DMS79 (cell line): ENCODE measurements at regions not wholly inside any gene's neighbourhood (a gene's known extent, or its start where the extent isn't known, plus 50 kb on each side); places are given as distances from the start of the nearest gene placed in this dataset.
"Not testable (repeated sequence)": the region's sequence is repeated elsewhere in the genome, so short reads cannot be mapped to it uniquely, and the experiment has no call there.

ENCODE experiments used
- DNase-seq: peaks from one replicate; lab custom pipeline; 2025; lab: John Stamatoyannopoulos, UW

GRCh38 chr15:53031469-53031868 lies 241.3 kb upstream of the ONECUT1 start:
- DNase-seq = no peak

- DNase-seq = no peak
Observed at GRCh38 chr15:53022788-53023187, 232.7 kb upstream of the ONECUT1 start.

- DNase-seq = no peak
Observed at GRCh38 chr15:53013329-53013728, 223.2 kb upstream of the ONECUT1 start.

DNA sequence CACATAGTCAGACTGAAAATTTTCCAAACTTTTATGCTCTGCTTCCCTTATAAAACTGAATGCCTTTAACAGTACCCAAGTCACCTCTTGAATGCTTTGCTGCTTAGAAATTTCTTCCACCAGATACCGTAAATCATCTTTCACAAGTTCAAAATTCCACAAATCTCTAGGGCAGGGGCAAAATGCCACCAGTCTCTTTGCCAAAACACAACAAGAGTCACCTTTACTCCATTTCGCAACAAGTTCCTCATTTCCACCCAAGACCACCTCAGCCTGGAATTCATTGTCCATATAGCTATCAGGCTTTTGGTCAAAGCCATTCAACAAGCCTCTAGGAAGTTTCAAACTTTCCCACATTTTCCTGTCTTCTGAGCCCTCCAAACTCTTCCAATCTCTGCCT lies 221.6 kb upstream of the ONECUT1 start:
- DNase-seq = not testable (repeated sequence)

- DNase-seq = no peak
Observed at GRCh38 chr15:53009093-53009492, 219.0 kb upstream of the ONECUT1 start.

DNA sequence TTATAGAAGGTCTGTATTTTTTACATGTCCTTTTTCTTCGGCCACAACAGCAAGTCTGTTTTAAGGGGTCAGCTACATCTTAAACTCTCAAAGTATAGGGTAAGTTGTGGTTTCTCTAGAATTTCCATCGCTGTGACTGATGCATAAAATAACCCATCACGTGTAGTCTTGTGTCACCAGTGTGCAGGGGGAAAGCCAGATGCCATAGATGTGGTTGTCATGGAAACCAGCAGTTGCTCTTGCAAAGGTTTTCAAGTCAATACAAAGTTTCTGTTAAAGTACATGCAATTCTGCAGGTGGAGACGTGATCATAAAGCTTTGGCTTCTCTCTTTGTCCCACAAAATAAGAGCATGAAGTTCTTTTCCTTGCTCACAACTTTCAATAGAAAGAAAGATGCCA lies 210.3 kb upstream of the ONECUT1 start:
- DNase-seq = no peak

- DNase-seq = no peak
Observed at GRCh38 chr15:52997123-52997522, 207.0 kb upstream of the ONECUT1 start.

- DNase-seq = no peak
Observed at GRCh38 chr15:52994290-52994689, 204.2 kb upstream of the ONECUT1 start.

GRCh38 chr15:52984507-52984906 lies 194.4 kb upstream of the ONECUT1 start:
- DNase-seq = no peak

- DNase-seq = no peak
Observed at GRCh38 chr15:52980446-52980845, 190.3 kb upstream of the ONECUT1 start.

- no peak for DNase-seq
Observed at GRCh38 chr15:52976516-52977075, 186.5 kb upstream of the ONECUT1 start.

DNA sequence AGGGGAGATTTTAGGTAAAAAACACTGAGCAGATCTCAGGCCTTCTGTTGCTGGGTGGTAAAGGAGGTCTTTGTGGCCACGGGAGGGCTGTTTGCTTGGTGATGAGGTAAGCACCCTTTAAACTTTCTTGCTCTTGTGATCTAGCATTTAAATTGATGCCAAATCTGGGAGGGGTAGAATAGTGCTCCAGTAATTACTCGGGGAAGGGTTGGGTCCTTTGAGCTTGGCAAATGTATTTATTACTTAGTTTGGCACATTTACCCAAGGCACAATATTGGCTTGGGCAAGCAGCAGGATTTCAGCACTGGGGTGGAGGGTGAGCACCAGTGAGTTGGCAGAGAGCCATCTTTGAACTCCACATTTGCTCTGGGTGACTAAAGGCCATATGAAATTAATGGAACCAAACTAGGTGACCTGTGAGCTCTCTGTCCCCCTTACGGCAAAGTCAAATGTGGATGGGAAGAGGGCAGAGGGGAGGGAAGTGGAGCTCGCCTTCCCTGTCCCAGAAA lies 185.9 kb upstream of the ONECUT1 start:
- DNase-seq = no peak

DNA sequence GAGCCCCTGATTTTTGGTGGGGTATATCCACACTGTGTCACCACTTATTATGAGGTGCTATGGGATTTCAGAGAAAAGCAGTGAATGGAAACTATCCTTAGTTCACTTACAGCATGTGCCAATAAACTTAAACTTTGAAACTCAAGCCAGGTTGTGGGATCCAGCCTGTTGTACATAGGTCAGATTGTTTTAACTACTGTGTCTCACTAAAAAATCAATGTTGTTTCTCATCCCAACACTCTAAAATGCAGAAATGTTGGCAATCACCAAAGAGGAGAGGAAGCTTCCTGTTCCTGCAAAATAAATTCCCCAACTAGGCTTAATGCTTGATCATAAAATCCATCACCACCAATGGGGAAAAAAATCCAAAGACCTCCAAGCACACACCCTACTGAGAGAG lies 173.7 kb upstream of the ONECUT1 start:
- no peak for DNase-seq

DNA sequence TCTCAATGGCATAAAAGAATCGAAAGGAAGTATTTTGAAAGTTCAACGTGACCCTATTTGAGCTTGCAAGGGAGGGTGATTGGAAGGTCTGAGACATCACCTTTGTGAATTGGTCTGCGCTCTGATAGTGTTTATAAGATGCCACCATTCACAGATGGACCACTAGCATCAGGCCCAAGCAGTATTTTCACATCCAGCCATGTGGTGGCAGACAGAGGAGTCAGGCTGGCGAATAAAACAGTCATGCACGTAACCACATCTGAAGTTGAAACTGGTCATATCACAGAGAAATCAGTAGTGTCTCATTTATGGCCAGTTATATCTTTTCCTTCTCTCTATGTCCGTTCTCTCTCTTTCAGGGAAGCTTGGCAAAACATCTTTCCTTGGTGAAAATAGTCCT lies 170.1 kb upstream of the ONECUT1 start:
- DNase-seq = no peak

- no peak for DNase-seq
Observed at GRCh38 chr15:52943746-52944145, 153.6 kb upstream of the ONECUT1 start.

DNA sequence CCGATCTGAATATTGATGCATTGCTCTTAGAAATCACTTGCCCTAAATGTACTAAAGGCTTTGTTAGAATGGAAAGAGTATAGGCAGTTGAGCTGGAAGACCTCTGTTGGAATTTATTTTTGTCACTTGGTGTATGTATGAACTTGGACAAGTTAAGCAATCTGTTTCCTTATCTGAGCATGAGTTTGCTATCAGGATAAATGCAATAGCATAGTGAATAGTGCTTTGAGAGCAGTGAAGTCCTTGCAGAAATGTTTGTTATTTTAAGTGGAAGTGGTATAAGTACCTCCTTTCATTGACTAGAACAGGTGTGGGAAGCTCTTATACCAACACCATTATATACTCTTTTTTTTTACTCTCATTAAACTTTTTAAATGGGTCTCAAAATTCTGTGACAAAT lies 146.4 kb upstream of the ONECUT1 start:
- DNase-seq = no peak

DNA sequence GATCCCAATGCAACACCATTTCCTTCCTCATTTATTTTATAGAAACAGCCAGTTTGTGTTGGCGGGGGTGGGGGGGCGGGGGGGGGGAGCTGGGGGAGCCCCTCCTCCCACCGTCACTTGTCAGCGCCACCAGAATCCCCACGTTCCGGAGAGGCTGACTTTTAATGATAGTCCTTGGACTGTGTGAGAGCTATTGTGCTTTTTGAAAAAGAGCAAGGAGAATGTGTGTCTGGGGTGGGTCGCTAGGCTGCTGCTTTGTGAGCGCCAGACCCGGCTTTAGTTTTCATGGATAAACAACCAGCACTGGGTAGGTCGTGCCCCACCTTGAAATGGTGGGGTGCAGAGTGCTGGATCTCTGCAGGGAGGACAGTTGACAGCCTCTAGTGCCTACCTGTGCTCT lies 135.0 kb upstream of the ONECUT1 start:
- DNase-seq = no peak

- no peak for DNase-seq
Observed at GRCh38 chr15:52924630-52925029, 134.5 kb upstream of the ONECUT1 start.

DNA sequence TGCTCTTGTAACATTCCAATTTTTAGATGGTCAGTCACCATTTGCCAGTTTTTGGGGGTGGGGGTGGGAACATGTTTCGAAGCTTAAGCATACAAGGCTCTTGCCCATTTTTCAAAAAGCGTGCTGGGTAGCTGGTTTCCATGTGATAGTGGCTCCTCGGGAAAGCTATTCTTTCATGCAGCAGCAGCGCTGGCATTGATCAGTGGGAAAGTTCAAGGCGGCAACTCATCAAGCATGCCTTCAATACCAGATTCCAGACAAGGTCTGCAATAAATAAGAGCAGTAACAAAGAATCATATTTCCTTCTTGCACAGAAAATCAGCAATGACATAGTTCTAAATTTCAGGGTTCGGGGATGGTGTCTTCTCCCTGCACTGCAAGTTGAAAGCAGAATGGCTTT lies 133.5 kb upstream of the ONECUT1 start:
- DNase-seq = no peak

GRCh38 chr15:52922871-52923270 lies 132.7 kb upstream of the ONECUT1 start:
- no peak for DNase-seq

DNA sequence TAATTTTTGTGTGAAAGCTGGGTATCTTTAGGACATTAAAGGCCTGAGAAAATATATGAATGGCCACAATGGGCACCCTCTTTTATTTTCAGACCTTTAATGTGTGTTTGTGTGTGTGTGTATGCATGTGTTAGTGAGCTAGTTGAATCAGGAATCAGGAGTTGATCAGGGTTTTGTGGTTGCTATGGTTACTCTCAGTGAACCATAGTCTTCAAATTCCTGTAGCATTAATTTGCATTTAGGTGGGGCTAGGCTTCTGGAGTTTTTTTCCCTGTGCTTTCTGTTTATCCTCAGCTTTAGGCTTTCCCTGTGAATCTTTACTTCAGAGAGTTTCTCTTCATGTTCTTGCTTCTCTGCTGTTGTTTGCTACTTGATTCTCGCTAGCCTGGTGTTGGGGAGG lies 122.0 kb upstream of the ONECUT1 start:
- no peak for DNase-seq

GRCh38 chr15:52893338-52893737 lies 103.2 kb upstream of the ONECUT1 start:
- DNase-seq = no peak

DNA sequence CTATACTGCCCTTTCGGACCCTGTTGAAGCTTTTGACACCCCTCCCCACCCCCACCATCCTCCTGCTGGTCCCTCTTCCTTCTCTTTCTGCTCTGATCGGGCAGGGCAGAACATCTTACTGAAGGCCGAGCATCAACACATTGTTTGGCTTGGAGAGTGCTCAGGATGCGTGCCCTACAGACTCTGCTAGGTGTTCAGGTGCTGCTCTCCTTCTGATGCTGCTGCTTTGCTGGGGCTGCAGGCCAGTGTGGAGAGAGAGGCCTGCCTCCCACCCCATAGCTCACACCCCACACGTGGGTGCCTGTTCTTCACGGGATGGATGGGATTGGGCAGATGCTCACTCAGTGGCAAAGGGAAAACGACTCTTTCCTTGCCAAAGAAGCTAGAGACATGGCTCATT lies 89.8 kb upstream of the ONECUT1 start:
- no peak for DNase-seq

- no peak for DNase-seq
Observed at GRCh38 chr15:52879145-52879544, 89.0 kb upstream of the ONECUT1 start.
